ENCODE measurements at regions not wholly inside any gene's neighbourhood (a gene's known extent, or its start where the extent isn't known, plus 50 kb on each side); places are given as distances from the start of the nearest gene placed in this dataset.

DNA sequence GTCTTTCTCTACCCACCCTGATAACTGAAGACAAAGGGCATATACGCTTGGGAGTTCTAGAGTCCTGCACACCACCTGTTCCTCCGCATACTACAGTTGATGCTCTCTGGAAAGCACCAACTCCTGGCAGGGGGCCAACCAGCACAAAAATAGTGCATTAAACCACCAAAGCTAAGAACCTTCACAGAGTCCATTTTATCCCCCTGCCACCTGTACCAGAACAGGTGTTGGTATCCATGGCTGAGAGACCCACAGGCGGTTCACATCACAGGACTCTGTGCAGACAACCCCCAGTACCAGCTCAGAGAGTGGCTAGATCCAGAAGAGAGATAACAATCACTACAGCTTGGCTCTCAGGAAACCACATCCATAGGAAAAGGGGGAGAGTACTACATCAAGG, 114.4 kb upstream of the POU1F1 start:
- no peak overlapping the region for H3K4me2 ChIP-seq (ENCODE audit: extremely low read depth, insufficient read depth, low read length)
- no peaks in the 10 kb centered on the region for H3K9me3 ChIP-seq (ENCODE audit: control insufficient read depth, insufficient read depth, low read depth, low read length)
- H3K9ac ChIP-seq (ENCODE audit: insufficient read depth, low read length): no peak overlapping the region
- H4K20me1 ChIP-seq (ENCODE audit: control insufficient read depth, extremely low read depth, insufficient read depth, low read length): no peaks in the 10 kb centered on the region
- H3K4me1 ChIP-seq (ENCODE audit: control insufficient read depth, extremely low read depth, insufficient read depth, low read length): no peaks in the 10 kb centered on the region
- DNase-seq (ENCODE audit: low read depth in 2 of 2): no peak
- no peak overlapping the region for H3K27ac ChIP-seq (ENCODE audit: insufficient read depth, low read length)
- H3K36me3 ChIP-seq (ENCODE audit: control insufficient read depth, insufficient read depth, low read length): no peaks in the 10 kb centered on the region
- no peak overlapping the region for H2AFZ ChIP-seq (ENCODE audit: low read length)
- no peak overlapping the region for H3K4me3 ChIP-seq (replicated peaks in 1 of 4; ENCODE audit: control extremely low read depth in 1 of 4, insufficient read depth in 1 of 4, low read depth in 3 of 4, low read length in 4 of 4)
- no peaks in the 10 kb centered on the region for H3K27me3 ChIP-seq (ENCODE audit: control insufficient read depth, insufficient read depth, low read length)
- TF ChIP-seq, protein P1, sequence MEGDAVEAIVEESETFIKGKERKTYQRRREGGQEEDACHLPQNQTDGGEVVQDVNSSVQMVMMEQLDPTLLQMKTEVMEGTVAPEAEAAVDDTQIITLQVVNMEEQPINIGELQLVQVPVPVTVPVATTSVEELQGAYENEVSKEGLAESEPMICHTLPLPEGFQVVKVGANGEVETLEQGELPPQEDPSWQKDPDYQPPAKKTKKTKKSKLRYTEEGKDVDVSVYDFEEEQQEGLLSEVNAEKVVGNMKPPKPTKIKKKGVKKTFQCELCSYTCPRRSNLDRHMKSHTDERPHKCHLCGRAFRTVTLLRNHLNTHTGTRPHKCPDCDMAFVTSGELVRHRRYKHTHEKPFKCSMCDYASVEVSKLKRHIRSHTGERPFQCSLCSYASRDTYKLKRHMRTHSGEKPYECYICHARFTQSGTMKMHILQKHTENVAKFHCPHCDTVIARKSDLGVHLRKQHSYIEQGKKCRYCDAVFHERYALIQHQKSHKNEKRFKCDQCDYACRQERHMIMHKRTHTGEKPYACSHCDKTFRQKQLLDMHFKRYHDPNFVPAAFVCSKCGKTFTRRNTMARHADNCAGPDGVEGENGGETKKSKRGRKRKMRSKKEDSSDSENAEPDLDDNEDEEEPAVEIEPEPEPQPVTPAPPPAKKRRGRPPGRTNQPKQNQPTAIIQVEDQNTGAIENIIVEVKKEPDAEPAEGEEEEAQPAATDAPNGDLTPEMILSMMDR (conservative IDR thresholded peaks at IDR 0.05 in 1 of 2, IDR thresholded peaks at IDR 0.05 in 1 of 2; ENCODE audit: low read depth in 1 of 2, low read length in 2 of 2): no peak
- TF ChIP-seq EZH2 (IDR thresholded peaks at IDR 0.05; ENCODE audit: low read length, missing control alignments): no peak
- H3K79me2 ChIP-seq (ENCODE audit: control insufficient read depth, insufficient read depth, low read length): no peaks in the 10 kb centered on the region

DNA sequence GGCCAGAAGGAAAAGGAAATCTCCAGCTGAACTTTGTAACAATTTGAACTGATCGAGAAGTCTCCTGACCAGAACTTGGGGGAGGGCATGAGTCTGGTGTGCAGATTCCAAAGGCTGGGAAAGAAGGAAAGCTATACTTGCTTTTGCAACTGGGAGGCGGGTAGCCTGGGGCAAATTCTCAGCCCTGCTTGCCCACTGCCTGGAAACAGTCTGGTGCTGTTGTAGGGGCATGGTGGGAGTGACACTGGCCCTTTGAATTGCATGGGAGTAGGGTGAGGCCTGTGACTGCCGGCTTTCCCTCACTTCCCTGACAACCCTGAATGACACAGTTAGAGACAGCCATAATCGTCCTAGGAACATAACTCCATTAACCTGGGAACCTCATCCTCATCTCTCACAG, 114.0 kb upstream of the POU1F1 start:
- no peak overlapping the region for H3K9ac ChIP-seq (ENCODE audit: insufficient read depth, low read length)
- DNase-seq (ENCODE audit: low read depth in 2 of 2): no peak
- H3K36me3 ChIP-seq (ENCODE audit: control insufficient read depth, insufficient read depth, low read length): no peaks in the 10 kb centered on the region
- H3K27ac ChIP-seq (ENCODE audit: insufficient read depth, low read length): no peak overlapping the region
- no peaks in the 10 kb centered on the region for H3K9me3 ChIP-seq (ENCODE audit: control insufficient read depth, insufficient read depth, low read depth, low read length)
- H3K4me1 ChIP-seq (ENCODE audit: control insufficient read depth, extremely low read depth, insufficient read depth, low read length): no peaks in the 10 kb centered on the region
- no peaks in the 10 kb centered on the region for H4K20me1 ChIP-seq (ENCODE audit: control insufficient read depth, extremely low read depth, insufficient read depth, low read length)
- H3K79me2 ChIP-seq (ENCODE audit: control insufficient read depth, insufficient read depth, low read length): no peaks in the 10 kb centered on the region
- H3K4me3 ChIP-seq (replicated peaks in 1 of 4; ENCODE audit: control extremely low read depth in 1 of 4, insufficient read depth in 1 of 4, low read depth in 3 of 4, low read length in 4 of 4): no peak overlapping the region
- no peak overlapping the region for H3K4me2 ChIP-seq (ENCODE audit: extremely low read depth, insufficient read depth, low read length)
- TF ChIP-seq, protein P1 (conservative IDR thresholded peaks at IDR 0.05 in 1 of 2, IDR thresholded peaks at IDR 0.05 in 1 of 2; ENCODE audit: low read depth in 1 of 2, low read length in 2 of 2): no peak
- no peak for TF ChIP-seq EZH2 (IDR thresholded peaks at IDR 0.05; ENCODE audit: low read length, missing control alignments)
- H2AFZ ChIP-seq (ENCODE audit: low read length): no peak overlapping the region
- H3K27me3 ChIP-seq (ENCODE audit: control insufficient read depth, insufficient read depth, low read length): no peaks in the 10 kb centered on the region

DNA sequence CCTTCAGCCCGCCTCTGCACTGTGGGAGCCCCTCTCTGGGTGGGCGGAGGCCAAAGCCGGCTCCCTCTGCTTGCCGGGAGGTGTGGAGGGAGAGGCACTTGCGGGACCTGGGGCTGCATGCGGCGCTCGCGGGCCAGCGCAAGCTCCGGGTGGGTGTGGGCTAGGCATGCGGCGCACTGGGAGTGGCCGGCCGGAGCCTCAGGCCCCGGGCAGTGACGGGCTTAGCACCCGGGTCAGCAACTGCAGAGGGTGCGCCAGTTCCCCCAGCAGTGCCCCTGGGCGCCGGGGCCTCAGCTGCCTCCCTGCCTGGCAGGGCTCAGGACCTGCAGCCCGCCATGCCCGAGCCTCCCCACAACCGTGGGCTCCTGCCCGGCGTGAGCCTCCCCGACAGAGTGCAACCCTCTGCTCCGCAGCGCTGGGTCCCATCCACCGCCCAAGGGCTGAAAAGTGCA, 98.9 kb upstream of the POU1F1 start:
- Histone ChIP-seq H3K9me3 (ENCODE audit: control insufficient read depth, insufficient read depth, low read depth, low read length) (no peaks in the 10 kb centered on the region), H2AFZ (ENCODE audit: low read length) (no peak overlapping the region), H3K9ac (ENCODE audit: insufficient read depth, low read length) (no peak overlapping the region), H3K4me2 (ENCODE audit: extremely low read depth, insufficient read depth, low read length) (no peak overlapping the region), H3K27me3 (ENCODE audit: control insufficient read depth, insufficient read depth, low read length) (no peaks in the 10 kb centered on the region), H4K20me1 (ENCODE audit: control insufficient read depth, extremely low read depth, insufficient read depth, low read length) (no peaks in the 10 kb centered on the region), H3K79me2 (ENCODE audit: control insufficient read depth, insufficient read depth, low read length) (no peaks in the 10 kb centered on the region), H3K27ac (ENCODE audit: insufficient read depth, low read length) (no peak overlapping the region), H3K36me3 (ENCODE audit: control insufficient read depth, insufficient read depth, low read length) (no peaks in the 10 kb centered on the region), H3K4me1 (ENCODE audit: control insufficient read depth, extremely low read depth, insufficient read depth, low read length) (no peaks in the 10 kb centered on the region), H3K4me3 (replicated peaks in 1 of 4; ENCODE audit: control extremely low read depth in 1 of 4, insufficient read depth in 1 of 4, low read depth in 3 of 4, low read length in 4 of 4) (no peak overlapping the region)
- no peak for DNase-seq (ENCODE audit: low read depth in 2 of 2)
- TF ChIP-seq, protein P1 (conservative IDR thresholded peaks at IDR 0.05 in 1 of 2, IDR thresholded peaks at IDR 0.05 in 1 of 2; ENCODE audit: low read depth in 1 of 2, low read length in 2 of 2): no peak
- no peak for TF ChIP-seq EZH2 (IDR thresholded peaks at IDR 0.05; ENCODE audit: low read length, missing control alignments)

Data from fibroblast of lung (primary cell).